HEK293T (cell line): ENCODE measurements at regions not wholly inside any gene's neighbourhood (a gene's known extent, or its start where the extent isn't known, plus 50 kb on each side); places are given as distances from the start of the nearest gene placed in this dataset.

Source experiments
- CTBP1 ChIP-seq: fragments of 450-650 bp; IDR thresholded peaks from 2 replicates; pipeline ENCODE4 v1.6.1; 2016; ENCODE audit warnings: borderline replicate concordance
- ELF4 ChIP-seq: fragments of 450-650 bp; IDR thresholded peaks from 2 replicates; pipeline ENCODE4 v1.6.1; 2017; ENCODE audit warnings: antibody characterized with exemption
- FOXA1 ChIP-seq: fragments of 450-650 bp; IDR thresholded peaks from 2 replicates; pipeline ENCODE4 v1.6.1; 2016; ENCODE audit warnings: mild to moderate bottlenecking
- FOXK2 ChIP-seq: fragments of 450-650 bp; IDR thresholded peaks from 2 replicates; pipeline ENCODE4 v1.6.1; 2016; ENCODE audit warnings: mild to moderate bottlenecking
- FOXM1 ChIP-seq: fragments of 450-650 bp; IDR thresholded peaks from 2 replicates; pipeline ENCODE4 v1.6.1; 2017; ENCODE audit warnings: mild to moderate bottlenecking, borderline replicate concordance
- SP1 ChIP-seq: fragments of 450-650 bp; IDR thresholded peaks from 2 replicates; pipeline ENCODE4 v1.6.1; 2017

- no peak for TF ChIP-seq SP1
- no peak for TF ChIP-seq FOXA1
- TF ChIP-seq CTBP1 = no peak
- no peak for TF ChIP-seq FOXK2
- TF ChIP-seq FOXM1 = no peak
- TF ChIP-seq ELF4 = no peak
Observed at GRCh38 chr3:181105646-181106045, 116.1 kb upstream of the DNAJC19 start.
